ENCODE measurements at regions not wholly inside any gene's neighbourhood (a gene's known extent, or its start where the extent isn't known, plus 50 kb on each side); places are given as distances from the start of the nearest gene placed in this dataset.

DNA sequence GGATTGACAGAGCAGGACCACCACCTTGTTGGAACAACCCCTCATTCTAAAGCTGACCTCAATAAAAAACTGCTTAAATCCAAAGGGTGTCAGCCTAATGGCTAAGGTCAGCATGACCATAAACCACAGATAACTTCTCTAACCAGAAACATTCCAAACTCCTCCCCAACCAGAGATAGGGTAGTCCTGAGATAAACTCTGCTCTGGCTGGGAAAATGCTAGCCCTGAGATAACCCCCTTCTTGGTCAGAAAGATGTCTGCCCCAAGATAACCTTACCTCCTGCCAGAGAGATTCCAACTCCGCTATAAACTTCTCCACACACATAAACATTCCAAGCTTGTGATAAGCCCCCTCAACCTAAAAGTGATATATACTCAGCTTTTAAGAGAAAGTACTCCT lies 364.8 kb upstream of the RBMY1B start:
- TF ChIP-seq POLR2AphosphoS5 (IDR thresholded peaks at IDR 0.05) (no peak), POLR2A (IDR thresholded peaks at IDR 0.05) (no peak)
- TF ChIP-seq, protein P1, sequence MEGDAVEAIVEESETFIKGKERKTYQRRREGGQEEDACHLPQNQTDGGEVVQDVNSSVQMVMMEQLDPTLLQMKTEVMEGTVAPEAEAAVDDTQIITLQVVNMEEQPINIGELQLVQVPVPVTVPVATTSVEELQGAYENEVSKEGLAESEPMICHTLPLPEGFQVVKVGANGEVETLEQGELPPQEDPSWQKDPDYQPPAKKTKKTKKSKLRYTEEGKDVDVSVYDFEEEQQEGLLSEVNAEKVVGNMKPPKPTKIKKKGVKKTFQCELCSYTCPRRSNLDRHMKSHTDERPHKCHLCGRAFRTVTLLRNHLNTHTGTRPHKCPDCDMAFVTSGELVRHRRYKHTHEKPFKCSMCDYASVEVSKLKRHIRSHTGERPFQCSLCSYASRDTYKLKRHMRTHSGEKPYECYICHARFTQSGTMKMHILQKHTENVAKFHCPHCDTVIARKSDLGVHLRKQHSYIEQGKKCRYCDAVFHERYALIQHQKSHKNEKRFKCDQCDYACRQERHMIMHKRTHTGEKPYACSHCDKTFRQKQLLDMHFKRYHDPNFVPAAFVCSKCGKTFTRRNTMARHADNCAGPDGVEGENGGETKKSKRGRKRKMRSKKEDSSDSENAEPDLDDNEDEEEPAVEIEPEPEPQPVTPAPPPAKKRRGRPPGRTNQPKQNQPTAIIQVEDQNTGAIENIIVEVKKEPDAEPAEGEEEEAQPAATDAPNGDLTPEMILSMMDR (IDR thresholded peaks at IDR 0.05), result no peak
- Histone ChIP-seq H3K36me3 (no peaks in the 10 kb centered on the region), H3K27ac (no peak overlapping the region), H3K4me1 (replicated peaks) (no peaks in the 10 kb centered on the region), H3K9me3 (no peaks in the 10 kb centered on the region), H3K4me3 (no peak overlapping the region), H3K27me3 (replicated peaks; ENCODE audit: insufficient read depth) (no peaks in the 10 kb centered on the region)
- DNase-seq (ENCODE audit: low spot score), result no peak
- intact Hi-C loops (cut with DNase I), result no loop called here
- WGBS, result 79% methylated on average over 1 of the region's 1 CpG

DNA sequence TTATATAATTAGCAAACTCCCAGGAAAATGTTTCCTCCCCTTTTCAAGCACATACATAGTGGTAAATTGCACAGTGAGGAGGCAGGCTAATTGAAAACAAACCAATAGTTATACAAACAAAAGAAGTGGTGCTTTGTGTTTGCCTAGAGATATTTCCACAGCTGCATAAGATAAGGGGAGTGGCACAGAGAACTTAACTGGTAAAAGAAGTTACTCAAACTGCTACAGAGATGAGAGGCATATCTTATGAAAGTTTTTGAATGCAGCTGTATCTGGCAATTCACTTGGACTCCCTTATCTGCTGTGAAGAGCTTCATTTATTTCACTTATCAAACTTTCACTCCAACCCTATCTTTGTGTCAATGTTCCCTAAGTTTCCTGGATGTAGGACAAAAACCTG lies 361.2 kb upstream of the RBMY1B start:
- H3K36me3 ChIP-seq, result no peaks in the 10 kb centered on the region
- no peaks in the 10 kb centered on the region for H3K27me3 ChIP-seq (replicated peaks; ENCODE audit: insufficient read depth)
- no peak overlapping the region for H3K27ac ChIP-seq
- H3K9me3 ChIP-seq, result no peaks in the 10 kb centered on the region
- H3K4me3 ChIP-seq, result no peak overlapping the region
- TF ChIP-seq POLR2AphosphoS5 (IDR thresholded peaks at IDR 0.05) (no peak), POLR2A (IDR thresholded peaks at IDR 0.05) (no peak)
- TF ChIP-seq, protein P1 (IDR thresholded peaks at IDR 0.05), result no peak
- no peak for DNase-seq (ENCODE audit: low spot score)
- no peaks in the 10 kb centered on the region for H3K4me1 ChIP-seq (replicated peaks)
- intact Hi-C loops (cut with DNase I), result no loop called here

DNA sequence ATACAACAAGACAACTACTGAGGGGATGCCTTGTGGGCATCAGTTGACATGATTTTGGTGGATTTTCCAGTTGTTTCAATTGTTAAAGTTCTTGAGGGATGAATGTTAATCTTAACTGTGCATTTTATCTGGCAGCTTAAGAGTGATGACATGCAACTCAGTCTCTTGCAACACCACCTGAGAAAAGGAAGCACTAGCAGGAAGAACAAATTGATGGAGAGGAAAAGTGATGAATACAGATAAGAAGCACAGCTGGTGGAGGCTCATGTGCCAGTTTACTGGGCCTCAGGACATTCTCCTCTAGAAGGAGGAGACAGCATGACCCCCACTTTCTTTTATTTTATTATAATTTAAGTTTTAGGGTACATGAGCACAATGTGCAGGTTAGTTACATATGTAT lies 341.3 kb upstream of the RBMY1B start:
- no peaks in the 10 kb centered on the region for H3K9me3 ChIP-seq
- intact Hi-C loops (cut with DNase I), result no loop called here
- no peak for DNase-seq (ENCODE audit: low spot score)
- H3K4me3 ChIP-seq, result no peak overlapping the region
- no peaks in the 10 kb centered on the region for H3K36me3 ChIP-seq
- no peak for TF ChIP-seq POLR2AphosphoS5 (IDR thresholded peaks at IDR 0.05)
- TF ChIP-seq, protein P1 (IDR thresholded peaks at IDR 0.05), result no peak
- TF ChIP-seq POLR2A (IDR thresholded peaks at IDR 0.05), result no peak
- no peaks in the 10 kb centered on the region for H3K27me3 ChIP-seq (replicated peaks; ENCODE audit: insufficient read depth)
- no peaks in the 10 kb centered on the region for H3K4me1 ChIP-seq (replicated peaks)
- H3K27ac ChIP-seq, result no peak overlapping the region

DNA sequence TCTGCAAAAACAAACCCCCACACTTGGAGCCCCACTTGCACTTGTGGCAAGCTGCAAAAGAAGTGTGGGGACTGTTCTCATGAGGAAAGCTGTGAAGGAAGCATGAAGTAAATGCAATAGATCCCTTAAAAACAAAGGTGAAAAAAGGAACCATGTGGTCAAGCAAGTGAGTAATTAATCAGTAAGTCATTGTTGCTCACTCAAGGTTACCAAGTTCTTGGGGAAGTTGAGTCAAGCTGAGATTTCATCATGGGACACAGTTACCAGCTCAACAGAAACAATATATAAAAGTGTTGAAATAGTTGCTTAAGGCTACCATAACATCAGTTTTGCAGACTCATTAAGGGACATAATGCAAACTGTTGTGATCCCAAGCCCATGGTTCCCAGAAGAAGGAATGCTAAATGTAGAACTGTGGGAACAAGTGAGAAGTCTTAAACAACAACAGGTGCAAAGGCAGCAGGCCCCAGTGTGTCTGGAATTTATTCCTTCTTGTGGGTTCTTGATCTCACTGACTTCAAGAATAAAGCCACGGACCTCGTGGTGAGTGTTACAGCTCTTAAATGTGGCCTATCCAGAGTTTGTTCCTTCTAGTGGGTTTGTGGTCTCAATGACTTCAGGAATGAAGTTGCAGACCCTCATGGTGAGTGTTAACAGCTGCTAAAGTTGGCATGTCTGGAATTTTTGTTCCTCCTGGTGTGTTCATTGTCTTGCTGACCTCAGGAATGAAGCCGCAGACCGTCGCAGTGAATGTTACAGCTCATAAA lies 336.3 kb upstream of the RBMY1B start:
- H3K4me3 ChIP-seq, result no peak overlapping the region
- no peaks in the 10 kb centered on the region for H3K27me3 ChIP-seq (replicated peaks; ENCODE audit: insufficient read depth)
- TF ChIP-seq, protein P1 (IDR thresholded peaks at IDR 0.05), result no peak
- TF ChIP-seq POLR2AphosphoS5 (IDR thresholded peaks at IDR 0.05), result no peak
- TF ChIP-seq POLR2A (IDR thresholded peaks at IDR 0.05), result no peak
- no peak overlapping the region for H3K27ac ChIP-seq
- intact Hi-C loops (cut with DNase I), result no loop called here
- DNase-seq (ENCODE audit: low spot score), result no peak
- no peaks in the 10 kb centered on the region for H3K4me1 ChIP-seq (replicated peaks)
- no peaks in the 10 kb centered on the region for H3K36me3 ChIP-seq
- 94% methylated on average over 5 of the region's 5 CpGs for WGBS
- H3K9me3 ChIP-seq, result no peaks in the 10 kb centered on the region

DNA sequence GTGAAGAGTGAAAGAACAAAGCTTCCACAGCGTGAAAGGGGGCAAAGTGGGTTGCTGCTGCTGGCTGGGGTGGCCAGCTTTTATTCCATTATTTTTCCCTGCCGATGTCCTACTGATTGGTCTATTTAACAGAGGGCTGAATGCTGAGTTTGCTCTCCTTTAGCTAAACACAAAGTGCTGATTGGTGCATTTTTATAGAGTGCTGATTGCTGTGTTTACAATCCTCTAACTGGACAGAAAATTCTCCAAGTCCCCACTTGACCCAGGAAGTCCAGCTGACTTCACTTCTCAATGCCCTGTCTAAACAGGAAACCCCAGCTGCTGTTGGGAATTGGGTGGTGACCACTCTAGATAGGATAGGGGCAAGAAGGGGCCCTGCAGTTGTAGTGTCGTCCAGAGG lies 335.6 kb upstream of the RBMY1B start:
- no peaks in the 10 kb centered on the region for H3K36me3 ChIP-seq
- intact Hi-C loops (cut with DNase I), result no loop called here
- 37% methylated on average over 3 of the region's 3 CpGs for WGBS

More for the DNA sequence above, 335.6 kb upstream of the RBMY1B start:
- H3K27me3 ChIP-seq (replicated peaks; ENCODE audit: insufficient read depth), result no peaks in the 10 kb centered on the region
- no peak overlapping the region for H3K4me3 ChIP-seq
- H3K27ac ChIP-seq, result no peak overlapping the region
- no peak for DNase-seq (ENCODE audit: low spot score)
- no peaks in the 10 kb centered on the region for H3K9me3 ChIP-seq
- TF ChIP-seq POLR2A (IDR thresholded peaks at IDR 0.05) (no peak), POLR2AphosphoS5 (IDR thresholded peaks at IDR 0.05) (no peak)
- TF ChIP-seq, protein P1 (IDR thresholded peaks at IDR 0.05), result no peak
- H3K4me1 ChIP-seq (replicated peaks), result no peaks in the 10 kb centered on the region

All from prostate gland (tissue), 2 donors.